MM.1S (cell line): ENCODE measurements at regions not wholly inside any gene's neighbourhood (a gene's known extent, or its start where the extent isn't known, plus 50 kb on each side); places are given as distances from the start of the nearest gene placed in this dataset.
A peak's percentile ranks its signal among the peaks of the same experiment; 100 is the strongest.

Experiments
- DNase-seq: peaks from one replicate; pipeline ENCODE4 v3.0.0-alpha.2; 2015
- H2AFZ ChIP-seq: fragments of 300-600 bp; sonication (generic); 2 replicates; pipeline ENCODE4 v1.6.0; 2016; ENCODE audit warnings: antibody characterized with exemption, low read length
- H3F3A ChIP-seq: fragments of 300-600 bp; sonication (generic); 2 replicates; pipeline ENCODE4 v1.6.1; 2016; ENCODE audit warnings: mild to moderate bottlenecking, antibody characterized with exemption, low read length, moderate library complexity, mixed read lengths; ENCODE audit not compliant: insufficient read depth
- H3K27ac ChIP-seq: fragments of 300-600 bp; sonication (generic); 2 replicates; pipeline ENCODE4 v1.5.1; 2016; ENCODE audit warnings: mild to moderate bottlenecking, low read length
- H3K27me3 ChIP-seq: fragments of 300-600 bp; sonication (generic); replicated peaks from 2 replicates; pipeline ENCODE4 v1.6.0; 2016; ENCODE audit warnings: low read length; ENCODE audit not compliant: insufficient read depth
- H3K36me3 ChIP-seq: fragments of 300-600 bp; sonication (generic); replicated peaks from 2 replicates; pipeline ENCODE4 v1.6.1; 2016; ENCODE audit warnings: mild to moderate bottlenecking, low read length, mixed read lengths; ENCODE audit not compliant: insufficient read depth
- H3K4me1 ChIP-seq: fragments of 300-600 bp; sonication (generic); 2 replicates; pipeline ENCODE4 v1.6.1; 2016; ENCODE audit warnings: low read length, mixed read lengths
- H3K4me2 ChIP-seq: fragments of 300-600 bp; sonication (generic); 2 replicates; pipeline ENCODE4 v1.6.0; 2016; ENCODE audit warnings: low read depth, low read length
- H3K4me3 ChIP-seq: fragments of 300-600 bp; sonication (generic); 2 replicates; pipeline ENCODE4 v1.5.1; 2016; ENCODE audit warnings: low read length, mixed read lengths
- H3K79me2 ChIP-seq: fragments of 300-600 bp; sonication (generic); 2 replicates; pipeline ENCODE4 v1.6.1; 2016; ENCODE audit warnings: mixed run types, low read length, mixed read lengths
- H3K9ac ChIP-seq: fragments of 300-600 bp; sonication (generic); 2 replicates; pipeline ENCODE4 v1.6.1; 2016; ENCODE audit warnings: low read length, mixed read lengths
- H3K9me2 ChIP-seq: fragments of 300-600 bp; sonication (generic); replicated peaks from 2 replicates; pipeline ENCODE4 v1.6.1; 2016; ENCODE audit warnings: mild to moderate bottlenecking, low read length, mixed read lengths; ENCODE audit not compliant: insufficient read depth
- H3K9me3 ChIP-seq: fragments of 300-600 bp; sonication (generic); replicated peaks from 2 replicates; pipeline ENCODE4 v1.6.1; 2016; ENCODE audit warnings: mild to moderate bottlenecking, low read length, mixed read lengths; ENCODE audit not compliant: insufficient read depth
- H4K20me1 ChIP-seq: fragments of 300-600 bp; sonication (generic); 2 replicates; pipeline ENCODE4 v1.6.1; 2016; ENCODE audit warnings: mild to moderate bottlenecking, low read length, moderate library complexity, mixed read lengths; ENCODE audit not compliant: insufficient read depth
- EZH2 ChIP-seq: fragments of 300-600 bp; sonication (generic); optimal IDR thresholded peaks from 2 replicates; pipeline ENCODE3; 2017; ENCODE audit warnings: low read depth, mild to moderate bottlenecking, antibody characterized with exemption, low read length, mixed read lengths
- EZH2phosphoT487 ChIP-seq: fragments of 300-600 bp; sonication (generic); IDR thresholded peaks from 2 replicates; pipeline ENCODE4 v1.6.1; 2018; ENCODE audit warnings: antibody characterized with exemption, low read length
- TF ChIP-seq, protein P1 (sequence below): fragments of 300-600 bp; sonication (generic); IDR thresholded peaks from 2 replicates; pipeline ENCODE4 v1.5.1; 2016; ENCODE audit warnings: antibody characterized with exemption, low read length, mixed read lengths

DNA sequence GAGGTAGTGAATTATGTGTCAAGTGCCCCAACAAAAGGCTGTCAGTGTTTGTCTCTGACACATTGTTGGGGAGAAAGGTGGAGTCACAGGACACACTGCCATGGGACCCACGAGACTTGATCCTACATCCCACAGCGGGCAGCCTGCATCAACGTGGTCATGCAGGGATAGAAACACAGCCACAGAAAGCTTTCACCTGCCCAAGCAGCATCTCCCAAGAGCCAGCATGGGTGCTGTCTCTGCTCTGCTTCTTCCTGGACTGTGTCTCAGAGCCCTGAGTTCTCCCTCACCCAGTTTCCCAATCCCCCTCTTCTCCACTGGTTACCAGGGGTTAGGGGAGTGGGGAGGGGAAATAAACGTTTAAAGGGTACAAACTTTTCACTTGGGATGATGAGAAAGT is 97.2 kb downstream of the VPREB1 start:
- no peak overlapping the region for H2AFZ ChIP-seq
- no peak overlapping the region for H3K4me2 ChIP-seq
- H3K27me3 ChIP-seq: no peaks in the 10 kb centered on the region
- H3K27ac ChIP-seq: no peak overlapping the region
- H3K4me3 ChIP-seq: no peak overlapping the region
- no peaks in the 10 kb centered on the region for H3K79me2 ChIP-seq
- H3K9ac ChIP-seq: no peak overlapping the region
- no peaks in the 10 kb centered on the region for H3F3A ChIP-seq
- DNase-seq: no peak
- TF ChIP-seq, protein P1, sequence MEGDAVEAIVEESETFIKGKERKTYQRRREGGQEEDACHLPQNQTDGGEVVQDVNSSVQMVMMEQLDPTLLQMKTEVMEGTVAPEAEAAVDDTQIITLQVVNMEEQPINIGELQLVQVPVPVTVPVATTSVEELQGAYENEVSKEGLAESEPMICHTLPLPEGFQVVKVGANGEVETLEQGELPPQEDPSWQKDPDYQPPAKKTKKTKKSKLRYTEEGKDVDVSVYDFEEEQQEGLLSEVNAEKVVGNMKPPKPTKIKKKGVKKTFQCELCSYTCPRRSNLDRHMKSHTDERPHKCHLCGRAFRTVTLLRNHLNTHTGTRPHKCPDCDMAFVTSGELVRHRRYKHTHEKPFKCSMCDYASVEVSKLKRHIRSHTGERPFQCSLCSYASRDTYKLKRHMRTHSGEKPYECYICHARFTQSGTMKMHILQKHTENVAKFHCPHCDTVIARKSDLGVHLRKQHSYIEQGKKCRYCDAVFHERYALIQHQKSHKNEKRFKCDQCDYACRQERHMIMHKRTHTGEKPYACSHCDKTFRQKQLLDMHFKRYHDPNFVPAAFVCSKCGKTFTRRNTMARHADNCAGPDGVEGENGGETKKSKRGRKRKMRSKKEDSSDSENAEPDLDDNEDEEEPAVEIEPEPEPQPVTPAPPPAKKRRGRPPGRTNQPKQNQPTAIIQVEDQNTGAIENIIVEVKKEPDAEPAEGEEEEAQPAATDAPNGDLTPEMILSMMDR: no peak
- TF ChIP-seq EZH2: no peak
- no peak for TF ChIP-seq EZH2phosphoT487
- H3K9me2 ChIP-seq: no peaks in the 10 kb centered on the region
- no peaks in the 10 kb centered on the region for H3K36me3 ChIP-seq
- H4K20me1 ChIP-seq: no peaks in the 10 kb centered on the region
- H3K9me3 ChIP-seq: no peaks in the 10 kb centered on the region
- peaks cover 12% of the 10 kb centered on the region for H3K4me1 ChIP-seq

DNA sequence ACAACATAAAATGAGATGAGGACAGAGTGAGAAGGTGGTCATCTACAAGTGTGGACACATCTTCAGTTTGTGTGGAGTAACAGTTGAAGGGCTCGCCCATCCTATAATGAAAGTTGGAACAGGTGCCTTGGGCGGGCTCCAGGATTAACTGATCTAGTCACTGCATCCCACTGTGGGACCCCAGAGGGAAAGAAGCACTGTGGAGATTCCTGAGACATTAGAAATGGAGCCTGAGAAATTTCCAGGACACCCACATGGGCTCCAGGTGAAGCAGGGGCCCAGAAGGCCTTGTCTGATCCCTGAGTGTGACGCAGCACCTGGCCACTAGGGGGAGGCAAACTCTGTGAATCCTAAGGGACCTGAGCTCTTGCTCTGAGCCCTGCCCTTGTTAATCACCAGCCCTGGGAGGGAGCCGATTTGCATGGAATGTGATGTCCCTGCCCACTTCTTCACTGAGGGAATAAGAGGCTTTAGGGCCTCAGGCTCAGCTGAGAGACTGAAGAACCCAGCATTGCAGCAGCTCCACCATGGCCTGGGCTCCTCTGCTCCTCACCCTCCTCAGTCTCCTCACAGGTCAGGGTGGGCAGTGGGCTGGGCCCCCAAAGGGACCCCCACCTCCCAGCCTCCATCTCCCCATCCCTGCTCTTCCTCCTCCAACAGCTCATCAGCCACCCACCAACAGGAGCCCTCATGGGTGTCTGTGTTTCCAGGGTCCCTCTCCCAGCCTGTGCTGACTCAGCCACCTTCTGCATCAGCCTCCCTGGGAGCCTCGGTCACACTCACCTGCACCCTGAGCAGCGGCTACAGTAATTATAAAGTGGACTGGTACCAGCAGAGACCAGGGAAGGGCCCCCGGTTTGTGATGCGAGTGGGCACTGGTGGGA is 98.4 kb downstream of the VPREB1 start:
- Histone ChIP-seq H3K4me3 (no peak overlapping the region), H3K9me2 (no peaks in the 10 kb centered on the region), H3K9me3 (no peaks in the 10 kb centered on the region), H3K27ac (peak overlapping the region; percentile 5; the same call in 1 of the 2 replicates), H3K27me3 (no peaks in the 10 kb centered on the region), H3K79me2 (no peaks in the 10 kb centered on the region), H3K36me3 (no peaks in the 10 kb centered on the region), H3K4me2 (peak overlapping the region; percentile 19), H4K20me1 (no peaks in the 10 kb centered on the region), H3F3A (no peaks in the 10 kb centered on the region), H2AFZ (peak overlapping the region; percentile 44), H3K9ac (no peak overlapping the region), H3K4me1 (peaks cover 12% of the 10 kb centered on the region)
- DNase-seq: peak; percentile 82
- no peak for TF ChIP-seq EZH2phosphoT487
- TF ChIP-seq, protein P1: peak; percentile 95
- no peak for TF ChIP-seq EZH2

DNA sequence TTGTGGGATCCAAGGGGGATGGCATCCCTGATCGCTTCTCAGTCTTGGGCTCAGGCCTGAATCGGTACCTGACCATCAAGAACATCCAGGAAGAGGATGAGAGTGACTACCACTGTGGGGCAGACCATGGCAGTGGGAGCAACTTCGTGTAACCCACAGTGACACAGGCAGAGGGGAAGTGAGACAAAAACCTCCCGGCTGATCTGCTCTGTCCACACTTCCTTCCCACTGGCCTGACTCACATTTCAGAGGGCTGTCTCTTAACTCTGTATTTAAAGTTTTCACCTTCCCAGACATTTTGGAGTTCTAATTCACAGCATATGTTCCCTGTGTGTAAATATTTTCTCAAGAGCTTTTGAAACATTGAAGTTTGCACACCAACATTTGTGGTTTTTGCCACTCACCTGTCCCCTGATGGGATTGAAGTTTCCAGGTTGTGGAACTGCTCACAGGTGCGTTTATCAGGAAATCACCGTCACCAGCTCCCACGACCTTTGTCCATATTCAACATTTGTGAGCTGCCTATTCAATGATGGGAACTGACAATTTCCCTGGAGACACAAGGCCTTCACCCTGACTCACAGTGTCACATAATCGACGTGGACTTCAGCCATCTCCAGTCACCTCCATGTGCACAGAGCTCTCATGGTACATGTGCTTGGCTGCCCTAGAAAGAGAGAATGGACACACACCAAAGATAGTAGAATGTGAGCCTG is 99.2 kb downstream of the VPREB1 start:
- Histone ChIP-seq H3F3A (no peaks in the 10 kb centered on the region), H3K79me2 (no peaks in the 10 kb centered on the region), H2AFZ (peak overlapping the region; percentile 44), H3K4me1 (peaks cover 12% of the 10 kb centered on the region), H3K36me3 (no peaks in the 10 kb centered on the region), H3K27ac (peak overlapping the region; percentile 5; the same call in 1 of the 2 replicates), H3K9ac (no peak overlapping the region), H4K20me1 (no peaks in the 10 kb centered on the region), H3K9me2 (no peaks in the 10 kb centered on the region), H3K9me3 (no peaks in the 10 kb centered on the region), H3K27me3 (no peaks in the 10 kb centered on the region), H3K4me2 (peak overlapping the region; percentile 19), H3K4me3 (no peak overlapping the region)
- no peak for DNase-seq
- TF ChIP-seq EZH2 (no peak), EZH2phosphoT487 (no peak)
- TF ChIP-seq, protein P1: no peak
